HCT116 (cell line): ENCODE measurements at regions not wholly inside any gene's neighbourhood (a gene's known extent, or its start where the extent isn't known, plus 50 kb on each side); places are given as distances from the start of the nearest gene placed in this dataset.

Experiments
- ATAC-seq: fragments of 200-7000 bp; cut with Tn5 transposase; 2 replicates; pipeline ENCODE4 v1.9.1; 2020; ENCODE audit warnings: mild to moderate bottlenecking, moderate library complexity
- BruUV-seq: library from RNA; stranded (reverse); fragments of 400-500 nt; replicated peaks from 2 replicates; lab custom pipeline; 2021; lab: Mats Ljungman, UMichigan
- CTCF ChIA-PET: fragments of 300-600 bp; sonication (Branson Sonifier 250); formaldehyde crosslinking; loops from one replicate; lab custom pipeline; 2021; ENCODE audit warnings: antibody characterized with exemption; lab: Charles Lee
- POLR2A ChIA-PET: fragments of 300-600, 350-600 bp; sonication (Branson Sonifier 250); formaldehyde crosslinking; loops from one replicate; lab custom pipeline; 2021; ENCODE audit warnings: antibody characterized with exemption; lab: Charles Lee
- RAD21 ChIA-PET, 2 experiments: fragments of 300-600 bp; sonication (Branson Sonifier 250); formaldehyde crosslinking; loops; one replicate each; lab custom pipeline; 2023; ENCODE audit warnings: low total read pairs in 2 of 2; ENCODE audit not compliant: uncharacterized antibody in 2 of 2, unreplicated experiment in 2 of 2, low non-redundant PET in 1 of 2; lab: Charles Lee
- DNase-seq: peaks from one replicate; pipeline ENCODE4 v3.0.0-alpha.2; 2010; ENCODE audit warnings: low read depth, low spot score
- H2AFZ ChIP-seq: fragments of 200-600 bp; shearing (Covaris generic), sonication (generic); 2 replicates; pipeline ENCODE4 v1.6.1; 2017; ENCODE audit warnings: low read depth, mixed run types, mixed read lengths, antibody characterized with exemption, low read length; ENCODE audit not compliant: poor library complexity, severe bottlenecking
- H3K27ac ChIP-seq: 2 replicates; pipeline ENCODE4 v1.5.1; 2012; ENCODE audit warnings: low read depth, low read length
- H3K27me3 ChIP-seq: fragments of 200-600 bp; sonication (generic); 2 replicates; pipeline ENCODE4 v1.6.1; 2016; ENCODE audit warnings: mixed run types, low read length, mixed read lengths; ENCODE audit not compliant: insufficient read depth
- H3K36me3 ChIP-seq, 2 experiments: fragments of 200-500 bp in 1 of 2; fragments of 200-600 bp in 1 of 2; sonication (Bioruptor generic) in 1 of 2; sonication (generic) in 1 of 2; 2 replicates each; pipeline versions ENCODE4 v1.5.1 to v1.6.1; 2014 to 2016; ENCODE audit warnings: low read length in 2 of 2, inconsistent platforms in 1 of 2, mixed read lengths in 1 of 2, mixed run types in 1 of 2; ENCODE audit not compliant: insufficient read depth in 2 of 2, control insufficient read depth in 1 of 2
- H3K4me1 ChIP-seq, 2 experiments: fragments of 200-600 bp in 1 of 2; sonication (generic) in 1 of 2; 2 replicates each; pipeline versions ENCODE4 v1.5.1 to v1.6.1; 2012 to 2017; ENCODE audit warnings: low read length in 2 of 2, inconsistent platforms in 1 of 2, mild to moderate bottlenecking in 1 of 2, mixed read lengths in 1 of 2, mixed run types in 1 of 2, moderate library complexity in 1 of 2; ENCODE audit not compliant: insufficient read depth in 2 of 2, control insufficient read depth in 1 of 2
- H3K4me2 ChIP-seq: fragments of 200-600 bp; sonication (generic); 2 replicates; pipeline ENCODE4 v1.6.1; 2017; ENCODE audit warnings: mixed run types, low read length, mixed read lengths
- H3K4me3 ChIP-seq, 2 experiments: fragments of 200-600 bp in 1 of 2; sonication (generic) in 1 of 2; replicated peaks in 1 of 2; 2 replicates each; pipeline ENCODE4 v1.5.1; 2011 to 2016; ENCODE audit warnings: low read length in 2 of 2, control low read depth in 1 of 2, low read depth in 1 of 2, mild to moderate bottlenecking in 1 of 2, mixed read lengths in 1 of 2, mixed run types in 1 of 2
- H3K79me2 ChIP-seq: fragments of 200-600 bp; sonication (generic); 2 replicates; pipeline ENCODE4 v1.6.1; 2017; ENCODE audit warnings: mild to moderate bottlenecking, mixed run types, low read length, moderate library complexity, mixed read lengths; ENCODE audit not compliant: insufficient read depth
- H3K9ac ChIP-seq: fragments of 200-600 bp; sonication (generic); 2 replicates; pipeline ENCODE4 v1.6.1; 2016; ENCODE audit warnings: low read length, mixed read lengths
- H3K9me2 ChIP-seq: fragments of 200-600 bp; sonication (generic), shearing (Covaris generic); 2 replicates; pipeline ENCODE4 v1.6.1; 2017; ENCODE audit warnings: mixed run types, mild to moderate bottlenecking, moderate library complexity; ENCODE audit not compliant: insufficient read depth
- H3K9me3 ChIP-seq, 2 experiments: fragments of 200-500 bp in 1 of 2; fragments of 200-600 bp in 1 of 2; sonication (Bioruptor generic) in 1 of 2; sonication (generic) in 1 of 2; 2 replicates each; pipeline ENCODE4 v1.6.1; 2014 to 2017; ENCODE audit warnings: low read length in 2 of 2, mixed read lengths in 2 of 2, inconsistent platforms in 1 of 2, low read depth in 1 of 2, mild to moderate bottlenecking in 1 of 2, mixed run types in 1 of 2, moderate library complexity in 1 of 2; ENCODE audit not compliant: control insufficient read depth in 1 of 2, insufficient read depth in 1 of 2
- H4K20me1 ChIP-seq: fragments of 200-600 bp; sonication (generic), shearing (Covaris generic); 2 replicates; pipeline ENCODE4 v1.6.1; 2017; ENCODE audit warnings: mixed run types, mild to moderate bottlenecking, moderate library complexity; ENCODE audit not compliant: insufficient read depth
- ATF3 ChIP-seq: IDR thresholded peaks from 2 replicates; pipeline ENCODE4 v1.6.1; 2012
- CEBPB ChIP-seq: IDR thresholded peaks from 2 replicates; pipeline ENCODE4 v1.6.1; 2012; ENCODE audit warnings: low read depth
- EZH2 ChIP-seq: fragments of 200-600 bp; sonication (generic); IDR thresholded peaks from 2 replicates; pipeline ENCODE4 v1.6.1; 2017; ENCODE audit warnings: antibody characterized with exemption, mixed run types
- EZH2phosphoT487 ChIP-seq: fragments of 200-600 bp; IDR thresholded peaks from 2 replicates; pipeline ENCODE4 v1.6.1; 2018; ENCODE audit warnings: antibody characterized with exemption, borderline replicate concordance
- MAX ChIP-seq: IDR thresholded peaks from 2 replicates; pipeline ENCODE4 v1.6.1; 2012
- POLR2A ChIP-seq: IDR thresholded peaks from 2 replicates; pipeline ENCODE4 v1.7.0; 2011; ENCODE audit warnings: borderline replicate concordance; ENCODE audit not compliant: insufficient read depth, insufficient read length; ENCODE audit errors: extremely low read depth
- SIN3A ChIP-seq: IDR thresholded peaks from 2 replicates; pipeline ENCODE4 v1.6.1; 2012; ENCODE audit warnings: low read depth
- YY1 ChIP-seq: IDR thresholded peaks from 2 replicates; pipeline ENCODE4 v1.6.1; 2011; ENCODE audit warnings: low read length, low read depth, moderate library complexity, mild to moderate bottlenecking; ENCODE audit not compliant: insufficient replicate concordance; ENCODE audit errors: extremely low read depth
- ZBTB33 ChIP-seq: IDR thresholded peaks from 2 replicates; pipeline ENCODE4 v1.6.1; 2011; ENCODE audit warnings: mild to moderate bottlenecking, low read length, moderate library complexity; ENCODE audit not compliant: insufficient replicate concordance; ENCODE audit errors: extremely low read depth
- ZNF274 ChIP-seq: fragments of 200-500 bp; sonication (Bioruptor generic); IDR thresholded peaks from 2 replicates; pipeline ENCODE4 v1.6.1; 2014; ENCODE audit warnings: mild to moderate bottlenecking, low read depth, low read length, inconsistent platforms
- intact Hi-C: fragments of 100-400 bp; cut with micrococcal nuclease; formaldehyde crosslinking; loops from 2 replicates; pipeline ENCODE4 v1.10.0; 2022

- no peak overlapping the region for H3K4me3 ChIP-seq
- no TSS peak for BruUV-seq
- CTCF ChIA-PET: no interaction called here
These were observed 862.8 kb upstream of the CITED2 start for GRCh38 chr6:140237251-140237650.

More at GRCh38 chr6:140237251-140237650, 862.8 kb upstream of the CITED2 start:
- H2AFZ ChIP-seq: no peak overlapping the region
- no peaks in the 10 kb centered on the region for H3K36me3 ChIP-seq
- RAD21 ChIA-PET: no interaction called here
- POLR2A ChIA-PET: no interaction called here
- no peak for TF ChIP-seq ZBTB33
- TF ChIP-seq EZH2phosphoT487: no peak
- TF ChIP-seq CEBPB: no peak
- no peak for TF ChIP-seq EZH2
- TF ChIP-seq POLR2A: no peak
- TF ChIP-seq MAX: no peak
- TF ChIP-seq SIN3A: no peak
- no peak for TF ChIP-seq ATF3
- TF ChIP-seq YY1: no peak
- TF ChIP-seq ZNF274: no peak
- ATAC-seq (no peak), DNase-seq (no peak)
- intact Hi-C loops: no loop called here
- no peaks in the 10 kb centered on the region for H3K4me1 ChIP-seq
- H3K79me2 ChIP-seq: no peaks in the 10 kb centered on the region
- H3K27ac ChIP-seq: no peak overlapping the region
- no peaks in the 10 kb centered on the region for H3K9me2 ChIP-seq
- H3K27me3 ChIP-seq: no peaks in the 10 kb centered on the region
- H3K4me2 ChIP-seq: no peak overlapping the region
- no peaks in the 10 kb centered on the region for H3K9me3 ChIP-seq
- no peak overlapping the region for H3K9ac ChIP-seq
- no peaks in the 10 kb centered on the region for H4K20me1 ChIP-seq
